GM13977 (cell line): ENCODE measurements at regions not wholly inside any gene's neighbourhood (a gene's known extent, or its start where the extent isn't known, plus 50 kb on each side); places are given as distances from the start of the nearest gene placed in this dataset.

ENCODE experiments used
- DNase-seq: peaks from one replicate; pipeline ENCODE4 v3.0.0; 2012; ENCODE audit warnings: low spot score
- CTCF ChIP-seq: IDR thresholded peaks from 2 replicates; pipeline ENCODE4 v1.5.1; 2012; ENCODE audit warnings: mild to moderate bottlenecking, control low read depth; ENCODE audit not compliant: insufficient read depth; ENCODE audit errors: extremely low read depth, missing control alignments
- in situ Hi-C: fragments of 300-500 bp; cut with MboI; formaldehyde crosslinking; loops from one replicate; pipeline ENCODE4 v1.12.0; 2022; ENCODE audit warnings: low sequenced_read_pairs, low pct_unique_long_range_greater_than_20kb, mixed read lengths, inconsistent platforms; ENCODE audit not compliant: unreplicated experiment

DNA sequence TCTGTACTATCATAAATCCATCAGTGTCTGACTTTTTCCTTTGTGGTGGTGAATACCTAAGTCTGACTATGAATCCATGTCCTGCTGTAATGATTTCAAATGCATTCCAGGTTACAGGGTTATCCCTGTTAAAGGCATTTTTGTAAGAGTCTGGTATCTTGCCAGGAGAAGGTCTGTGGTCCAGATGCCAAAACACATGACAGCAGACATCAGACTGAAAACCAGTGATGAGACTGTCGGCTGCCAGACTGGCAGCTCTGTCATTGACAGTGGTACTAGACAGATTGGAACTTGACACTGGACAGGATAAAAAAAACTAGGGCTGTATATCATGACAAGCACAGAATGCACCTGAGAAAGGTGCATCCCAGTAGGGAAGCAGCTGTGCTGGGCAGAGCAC is 301.8 kb upstream of the FAT3 start:
- in situ Hi-C loops: no loop called here
- no peak for TF ChIP-seq CTCF
- no peak for DNase-seq

DNA sequence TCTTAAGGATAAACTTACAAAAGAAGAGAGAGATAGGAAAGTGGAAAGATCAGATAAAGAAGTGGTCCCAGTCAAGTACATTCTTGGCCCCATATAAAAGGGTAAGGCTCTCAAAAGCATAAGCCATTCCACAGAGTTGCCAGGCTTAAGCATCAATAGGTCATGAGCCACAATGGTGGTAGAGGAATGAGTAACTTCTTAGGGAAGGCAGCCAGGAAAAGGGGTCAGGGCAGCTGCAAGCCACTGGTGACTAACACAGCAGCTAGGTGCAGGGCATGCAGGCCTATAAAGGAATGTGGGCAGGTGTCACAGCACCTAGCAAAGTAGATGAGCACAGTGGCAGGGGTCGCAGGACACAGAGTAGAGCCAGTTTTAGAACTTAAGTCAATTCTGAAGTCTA is 302.6 kb upstream of the FAT3 start:
- no peak for TF ChIP-seq CTCF
- no peak for DNase-seq
- in situ Hi-C loops: no loop called here

GRCh38 chr11:91913407-91913806 is 311.2 kb upstream of the FAT3 start:
- DNase-seq: no peak
- no peak for TF ChIP-seq CTCF
- in situ Hi-C loops: no loop called here

DNA sequence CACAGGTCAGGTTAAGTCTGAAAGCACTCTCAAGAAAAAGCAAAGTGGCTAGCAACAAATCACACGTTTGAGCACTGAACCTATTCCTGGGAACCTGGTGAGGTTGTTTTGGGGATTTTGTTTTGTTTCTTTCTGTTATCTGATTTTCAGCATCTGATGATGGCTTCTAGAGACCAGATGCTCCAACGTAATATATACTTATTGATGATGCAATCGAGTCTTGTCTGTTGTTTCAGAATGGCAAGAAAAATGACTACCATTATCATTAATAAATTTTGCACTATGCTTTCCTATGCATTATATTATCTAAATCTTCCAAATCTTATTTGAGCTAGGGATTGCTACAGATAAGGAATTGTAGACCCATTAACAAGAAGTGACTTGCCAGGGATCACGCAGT is 312.3 kb upstream of the FAT3 start:
- TF ChIP-seq CTCF: no peak
- in situ Hi-C loops: no loop called here
- DNase-seq: no peak

GRCh38 chr11:91906871-91907624 is 317.6 kb upstream of the FAT3 start:
- no peak for DNase-seq
- in situ Hi-C loops: no loop called here
- no peak for TF ChIP-seq CTCF

DNA sequence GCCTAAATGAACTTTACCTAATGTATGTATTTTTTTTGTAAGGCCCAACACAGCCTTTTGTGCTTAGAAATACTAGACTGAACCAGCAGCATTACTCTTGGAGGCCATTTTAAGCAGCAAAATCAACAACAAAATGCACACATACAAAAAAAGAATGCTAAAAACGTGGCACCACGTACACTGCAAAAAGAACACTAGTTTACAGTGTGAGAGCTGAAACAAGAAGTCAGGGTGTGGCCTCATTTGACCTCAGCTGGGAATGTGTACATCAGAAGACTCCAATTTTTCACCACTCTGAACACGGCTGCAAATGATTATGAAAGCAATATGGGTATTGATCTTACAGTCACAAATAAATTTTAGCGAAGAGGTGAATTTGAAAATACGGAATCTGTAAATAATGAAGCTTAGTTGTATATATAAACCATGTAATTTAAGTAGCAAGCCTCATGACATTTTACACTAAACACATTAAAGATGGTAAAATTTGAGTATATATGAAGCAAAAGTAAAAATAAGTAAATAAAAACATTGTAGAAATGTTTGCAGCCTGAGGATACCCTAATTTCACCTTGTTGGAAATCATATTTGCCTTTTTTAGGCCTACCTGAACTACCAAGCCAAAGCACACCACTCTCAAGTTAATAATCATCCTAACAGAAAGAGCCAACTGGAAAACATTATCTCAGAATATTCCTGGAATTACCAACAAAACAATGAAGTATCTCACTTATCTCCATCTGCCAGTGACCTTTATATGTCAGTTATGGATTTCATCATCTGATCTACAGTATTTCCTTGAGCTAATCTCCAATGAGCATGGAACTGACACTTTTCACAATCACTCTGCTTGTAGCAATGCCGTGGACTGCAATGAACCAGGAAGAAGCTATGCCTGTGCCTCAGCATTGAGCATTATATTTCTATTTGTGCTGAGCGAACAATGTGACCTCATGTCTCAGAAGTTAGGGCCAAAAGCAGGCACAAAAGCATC is 319.5 kb upstream of the FAT3 start:
- no peak for TF ChIP-seq CTCF
- in situ Hi-C loops: no loop called here
- no peak for DNase-seq
